Karpas-422 (cell line): ENCODE measurements at regions not wholly inside any gene's neighbourhood (a gene's known extent, or its start where the extent isn't known, plus 50 kb on each side); places are given as distances from the start of the nearest gene placed in this dataset.
"Not testable (repeated sequence)": the region's sequence is repeated elsewhere in the genome, so short reads cannot be mapped to it uniquely, and the experiment has no call there.

Experiments used
- DNase-seq: peaks from one replicate; pipeline ENCODE4 v3.0.0-alpha.2; 2015
- H2AFZ ChIP-seq: fragments of 200-600 bp; sonication (generic); 2 replicates; pipeline ENCODE4 v1.6.1; 2014; ENCODE audit warnings: antibody characterized with exemption, low read length, mixed read lengths
- H3K27ac ChIP-seq: fragments of 200-600 bp; sonication (generic); 2 replicates; pipeline ENCODE4 v1.5.1; 2014; ENCODE audit warnings: mild to moderate bottlenecking, low read length, moderate library complexity
- H3K27me3 ChIP-seq: fragments of 200-600 bp; sonication (generic); 2 replicates; pipeline ENCODE4 v1.6.1; 2014; ENCODE audit warnings: low read length, mixed read lengths
- H3K36me3 ChIP-seq: fragments of 200-600 bp; sonication (generic); 2 replicates; pipeline ENCODE4 v1.6.1; 2014; ENCODE audit warnings: low read length, mixed read lengths; ENCODE audit not compliant: insufficient read depth
- H3K4me1 ChIP-seq: fragments of 200-600 bp; sonication (generic); 2 replicates; pipeline ENCODE4 v1.6.1; 2014; ENCODE audit warnings: mild to moderate bottlenecking, low read length, mixed read lengths
- H3K4me2 ChIP-seq: fragments of 200-600 bp; sonication (generic); 2 replicates; pipeline ENCODE4 v1.6.1; 2014; ENCODE audit warnings: low read length, low read depth, mild to moderate bottlenecking; ENCODE audit not compliant: poor library complexity, severe bottlenecking
- H3K4me3 ChIP-seq: fragments of 200-600 bp; sonication (generic); 2 replicates; pipeline ENCODE4 v1.5.1; 2014; ENCODE audit warnings: mild to moderate bottlenecking, antibody characterized with exemption, low read length, mixed read lengths
- H3K79me2 ChIP-seq: fragments of 200-600 bp; sonication (generic); 2 replicates; pipeline ENCODE4 v1.6.1; 2014; ENCODE audit warnings: mild to moderate bottlenecking, low read length, mixed read lengths
- H3K9ac ChIP-seq: fragments of 200-600 bp; sonication (generic); 2 replicates; pipeline ENCODE4 v1.6.0; 2014; ENCODE audit warnings: low read length
- H3K9me2 ChIP-seq: fragments of 200-600 bp; sonication (generic), shearing (Covaris generic); replicated peaks from 2 replicates; pipeline ENCODE4 v1.6.0; 2014; ENCODE audit warnings: mild to moderate bottlenecking, low read length, moderate library complexity; ENCODE audit not compliant: insufficient read depth
- H3K9me3 ChIP-seq: fragments of 300-700, 200-600 bp; sonication (generic); 2 replicates; pipeline ENCODE4 v1.6.1; 2014; ENCODE audit warnings: low read length, mixed read lengths
- H4K20me1 ChIP-seq: fragments of 200-600 bp; sonication (generic); 2 replicates; pipeline ENCODE4 v1.6.1; 2014; ENCODE audit warnings: mild to moderate bottlenecking, antibody characterized with exemption, low read length, low read depth; ENCODE audit not compliant: insufficient read depth

DNA sequence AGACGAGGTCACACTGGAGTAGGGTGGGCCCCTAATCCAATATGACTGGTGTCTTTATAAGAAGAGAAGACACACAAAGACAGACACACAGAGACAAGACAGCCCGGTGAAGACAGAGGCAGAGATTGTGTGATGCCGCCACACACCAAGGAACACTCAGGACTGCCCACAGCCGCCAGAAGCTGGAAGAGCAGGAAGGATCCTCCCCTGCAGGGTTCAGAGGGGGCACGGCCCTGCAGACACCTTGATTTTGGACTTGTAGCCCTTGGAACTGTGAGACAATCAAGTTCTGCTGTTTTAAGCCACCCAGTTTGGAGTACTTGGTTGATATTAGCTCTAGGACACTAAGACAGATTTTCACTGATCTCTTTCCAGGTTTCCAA is 72.1 kb upstream of the NANOS1 start:
- Histone ChIP-seq H3K9me2 (no peaks in the 10 kb centered on the region), H3K79me2 (no peaks in the 10 kb centered on the region), H2AFZ (no peak overlapping the region), H3K36me3 (no peaks in the 10 kb centered on the region), H3K4me2 (no peak overlapping the region), H3K9me3 (no peaks in the 10 kb centered on the region), H3K4me1 (peaks cover 10% of the 10 kb centered on the region), H3K9ac (no peak overlapping the region), H3K27ac (no peak overlapping the region), H3K4me3 (no peak overlapping the region), H3K27me3 (no peaks in the 10 kb centered on the region), H4K20me1 (no peaks in the 10 kb centered on the region)
- DNase-seq: no peak

DNA sequence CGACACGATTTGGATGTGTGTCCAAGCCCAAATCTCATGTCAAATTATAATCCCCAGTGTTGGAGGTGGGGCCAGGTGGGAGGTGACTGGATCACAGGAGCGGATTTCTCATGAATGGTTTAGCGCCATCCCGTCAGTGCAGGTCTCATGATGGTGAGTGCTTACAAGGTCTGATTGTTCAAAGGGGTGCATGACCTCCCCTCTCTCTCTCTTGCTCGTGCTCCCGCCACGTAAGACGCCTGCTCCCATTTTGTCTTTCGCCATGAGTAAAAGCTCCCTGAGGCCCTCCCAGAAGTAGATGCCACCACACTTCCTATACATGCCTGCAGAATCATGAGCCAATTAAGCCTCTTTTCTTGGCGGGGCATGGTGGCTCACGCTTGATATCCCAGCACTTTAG is 71.5 kb upstream of the NANOS1 start:
- H3K4me3 ChIP-seq: no peak overlapping the region
- no peaks in the 10 kb centered on the region for H3K79me2 ChIP-seq
- no peak for DNase-seq
- H3K36me3 ChIP-seq: no peaks in the 10 kb centered on the region
- H3K4me2 ChIP-seq: no peak overlapping the region
- no peaks in the 10 kb centered on the region for H3K27me3 ChIP-seq
- H3K4me1 ChIP-seq: peaks cover 13% of the 10 kb centered on the region
- no peak overlapping the region for H3K9ac ChIP-seq
- H3K9me3 ChIP-seq: no peaks in the 10 kb centered on the region
- no peak overlapping the region for H2AFZ ChIP-seq
- H3K9me2 ChIP-seq: no peaks in the 10 kb centered on the region
- no peaks in the 10 kb centered on the region for H4K20me1 ChIP-seq
- H3K27ac ChIP-seq: no peak overlapping the region

DNA sequence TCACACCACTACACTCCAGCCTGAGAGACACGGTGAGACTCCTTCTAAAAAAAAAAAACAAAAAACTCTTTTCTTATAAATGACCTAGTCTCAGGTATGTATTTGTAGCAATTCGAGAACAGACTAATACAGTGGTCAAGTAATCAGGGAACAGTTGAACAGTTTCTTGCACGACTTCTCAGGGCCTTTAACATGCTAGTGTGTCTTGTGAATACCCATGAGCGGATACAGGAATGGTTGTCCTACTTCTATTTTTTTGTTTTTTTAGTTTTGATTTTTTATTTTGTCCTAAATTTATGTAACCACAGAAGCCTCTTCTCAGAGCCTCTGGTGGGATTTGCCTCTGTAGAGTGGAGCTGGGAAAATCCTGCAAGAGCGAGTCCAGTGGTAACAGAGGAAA is 71.0 kb upstream of the NANOS1 start:
- no peaks in the 10 kb centered on the region for H3K79me2 ChIP-seq
- H3K9me3 ChIP-seq: no peaks in the 10 kb centered on the region
- H3K27ac ChIP-seq: no peak overlapping the region
- no peak overlapping the region for H2AFZ ChIP-seq
- no peaks in the 10 kb centered on the region for H3K9me2 ChIP-seq
- H4K20me1 ChIP-seq: no peaks in the 10 kb centered on the region
- peaks cover 13% of the 10 kb centered on the region for H3K4me1 ChIP-seq
- no peak overlapping the region for H3K4me3 ChIP-seq
- H3K4me2 ChIP-seq: no peak overlapping the region
- H3K36me3 ChIP-seq: no peaks in the 10 kb centered on the region
- no peak overlapping the region for H3K9ac ChIP-seq
- H3K27me3 ChIP-seq: no peaks in the 10 kb centered on the region
- no peak for DNase-seq

DNA sequence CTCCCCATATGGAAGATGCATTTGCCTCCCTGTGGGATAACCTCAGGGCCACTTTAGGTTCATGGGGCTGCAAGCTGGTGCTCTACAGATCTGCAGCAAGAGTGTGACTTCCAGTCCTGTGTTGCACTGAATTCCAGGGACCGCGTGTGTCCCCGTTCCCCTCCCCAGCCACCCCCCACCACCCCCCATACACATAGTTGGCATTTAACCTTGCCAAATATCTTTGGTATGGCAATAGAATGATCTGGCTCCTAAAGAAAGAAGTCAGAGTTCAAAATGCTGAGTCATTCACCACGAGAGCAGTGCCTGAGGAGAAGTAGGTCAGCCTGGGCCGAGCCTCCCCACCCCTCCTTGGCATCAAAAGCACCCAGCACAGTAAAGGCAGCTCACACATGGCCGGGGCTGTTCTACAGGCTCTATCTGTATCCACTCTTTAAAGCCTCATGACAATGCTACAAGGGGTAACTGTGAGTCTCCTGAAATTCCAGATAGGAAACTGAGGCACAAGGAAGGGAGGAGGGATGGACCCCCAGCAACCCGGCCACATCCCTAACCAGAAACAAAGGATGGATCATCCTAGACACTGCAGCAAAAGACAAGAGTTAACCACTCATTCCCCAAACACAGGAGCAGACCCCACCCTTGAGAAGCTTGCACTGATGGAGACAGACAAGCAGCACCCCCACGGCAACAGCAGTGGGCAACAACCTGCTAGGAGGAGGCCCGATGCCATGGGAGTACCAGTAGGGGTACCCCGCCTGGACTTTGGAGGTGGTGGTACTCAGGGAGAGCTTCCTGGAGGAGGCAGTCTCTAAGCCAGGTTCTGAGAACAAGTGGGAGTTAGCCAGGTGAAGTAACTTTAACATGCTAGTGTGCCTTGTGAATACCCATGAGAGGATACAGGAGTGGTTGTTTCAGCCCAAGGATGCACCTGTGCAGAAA is 70.3 kb upstream of the NANOS1 start:
- no peak overlapping the region for H3K4me3 ChIP-seq
- H3K27ac ChIP-seq: no peak overlapping the region
- H3K36me3 ChIP-seq: no peaks in the 10 kb centered on the region
- no peaks in the 10 kb centered on the region for H3K9me3 ChIP-seq
- DNase-seq: no peak
- no peaks in the 10 kb centered on the region for H3K79me2 ChIP-seq
- no peak overlapping the region for H2AFZ ChIP-seq
- no peak overlapping the region for H3K4me2 ChIP-seq
- no peaks in the 10 kb centered on the region for H3K9me2 ChIP-seq
- H3K27me3 ChIP-seq: no peaks in the 10 kb centered on the region
- no peaks in the 10 kb centered on the region for H4K20me1 ChIP-seq
- H3K9ac ChIP-seq: no peak overlapping the region
- peaks cover 13% of the 10 kb centered on the region for H3K4me1 ChIP-seq

DNA sequence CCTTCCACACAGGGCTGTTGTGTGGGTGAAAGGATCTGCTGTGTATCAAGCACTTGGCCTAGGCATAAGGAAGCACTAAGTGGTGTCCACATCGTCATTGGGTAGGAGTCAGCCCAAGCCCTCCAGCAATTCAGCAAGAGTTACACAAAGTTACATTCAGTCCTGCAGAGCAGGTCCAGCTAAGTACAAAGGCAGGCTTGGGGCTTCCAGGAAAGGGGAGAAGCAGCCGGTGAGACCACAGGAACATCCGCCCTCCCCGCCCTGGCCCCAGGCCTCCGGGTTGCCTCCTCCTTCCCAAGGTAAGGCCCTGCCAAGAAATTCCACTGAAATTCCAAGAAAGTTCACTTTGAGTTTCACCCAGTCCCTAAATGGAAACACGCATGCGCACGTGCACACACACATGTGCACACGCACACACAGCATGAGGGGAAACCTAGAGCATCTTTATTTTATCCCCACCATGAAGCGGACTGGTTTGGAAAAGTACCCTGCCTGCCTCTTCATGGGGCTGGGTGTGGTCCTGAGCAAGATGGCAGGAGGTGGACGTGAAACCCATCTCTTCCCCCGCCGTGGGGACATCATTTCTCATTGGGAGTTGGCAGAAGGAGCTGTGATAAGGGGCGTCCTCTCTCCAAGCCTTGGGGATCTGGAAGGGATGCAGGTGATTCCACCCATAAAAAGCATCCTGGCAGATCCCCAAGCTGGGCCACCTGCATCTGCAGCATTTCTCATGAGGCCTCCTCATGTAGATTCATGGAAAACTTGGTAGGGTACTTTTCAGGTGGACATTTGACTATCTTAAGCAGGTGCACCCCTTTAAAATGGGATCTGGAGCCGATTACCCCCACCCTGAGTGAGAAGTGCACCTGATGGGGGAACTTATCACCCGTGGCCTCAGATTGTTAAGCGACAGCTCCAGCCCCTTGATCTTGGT is 69.1 kb upstream of the NANOS1 start:
- H3K4me3 ChIP-seq: no peak overlapping the region
- H3K4me2 ChIP-seq: no peak overlapping the region
- DNase-seq: no peak

DNA sequence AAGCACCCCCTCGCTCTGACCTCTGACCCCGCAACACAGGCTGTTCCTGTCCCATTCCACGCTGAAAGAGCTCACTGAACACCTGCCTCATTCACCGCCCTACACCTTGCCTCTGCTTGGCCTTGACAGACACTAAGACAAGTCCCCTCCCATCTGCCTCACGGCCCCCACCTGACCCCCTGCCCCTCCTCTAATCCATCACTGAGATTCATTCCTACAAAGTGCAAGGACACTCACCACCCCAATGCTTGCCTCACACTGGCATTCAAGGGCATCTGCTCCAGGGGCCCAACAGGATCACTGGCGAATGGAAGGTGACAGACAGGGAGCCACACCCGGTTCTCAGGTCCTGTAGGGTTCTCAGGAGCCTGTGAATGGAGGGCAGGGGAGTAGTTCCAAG is 68.1 kb upstream of the NANOS1 start:
- H3K4me3 ChIP-seq: no peak overlapping the region
- H3K9me2 ChIP-seq: no peaks in the 10 kb centered on the region
- no peak overlapping the region for H3K4me2 ChIP-seq
- no peaks in the 10 kb centered on the region for H3K27me3 ChIP-seq
- no peak overlapping the region for H3K27ac ChIP-seq
- no peaks in the 10 kb centered on the region for H3K36me3 ChIP-seq
- no peaks in the 10 kb centered on the region for H4K20me1 ChIP-seq
- H3K4me1 ChIP-seq: peaks cover 13% of the 10 kb centered on the region
- H2AFZ ChIP-seq: no peak overlapping the region
- H3K79me2 ChIP-seq: no peaks in the 10 kb centered on the region
- DNase-seq: no peak
- H3K9ac ChIP-seq: no peak overlapping the region
- H3K9me3 ChIP-seq: no peaks in the 10 kb centered on the region

More for the DNA sequence above, 69.1 kb upstream of the NANOS1 start:
- peaks cover 13% of the 10 kb centered on the region for H3K4me1 ChIP-seq
- H2AFZ ChIP-seq: no peak overlapping the region
- no peak overlapping the region for H3K27ac ChIP-seq
- H3K27me3 ChIP-seq: no peaks in the 10 kb centered on the region
- no peaks in the 10 kb centered on the region for H3K9me2 ChIP-seq
- H3K36me3 ChIP-seq: no peaks in the 10 kb centered on the region
- no peaks in the 10 kb centered on the region for H3K79me2 ChIP-seq
- H3K9ac ChIP-seq: no peak overlapping the region
- no peaks in the 10 kb centered on the region for H4K20me1 ChIP-seq
- no peaks in the 10 kb centered on the region for H3K9me3 ChIP-seq

DNA sequence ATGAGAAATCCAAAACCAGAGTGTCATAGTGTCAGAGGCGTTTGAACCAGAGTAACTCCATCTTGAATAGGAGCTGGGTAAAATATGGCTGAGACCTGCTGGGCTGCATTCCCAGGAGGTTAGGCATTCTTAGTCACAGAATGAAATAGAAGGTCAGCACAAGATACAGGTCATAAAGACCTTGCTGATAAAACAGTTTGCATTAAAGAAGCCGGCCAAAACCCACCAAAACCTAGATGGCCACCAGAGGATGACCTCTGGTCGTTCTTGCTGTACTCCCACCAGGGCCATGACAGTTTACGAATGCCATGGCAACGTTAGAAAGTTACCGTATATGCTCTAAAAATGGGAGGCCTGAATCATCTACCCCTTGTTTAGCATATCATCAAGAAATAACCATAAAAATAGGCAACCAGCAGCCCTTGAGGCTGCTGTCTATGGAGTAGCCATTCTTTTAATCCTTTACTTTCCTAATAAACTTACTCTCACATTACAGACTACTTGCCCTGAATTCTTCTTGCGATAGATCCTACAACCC is 67.1 kb upstream of the NANOS1 start:
- not testable (repeated sequence) for H3K9me3 ChIP-seq, H3K9ac ChIP-seq, H2AFZ ChIP-seq, H3K27ac ChIP-seq, H4K20me1 ChIP-seq, H3K4me2 ChIP-seq, H3K27me3 ChIP-seq, H3K4me3 ChIP-seq, H3K36me3 ChIP-seq, H3K9me2 ChIP-seq, DNase-seq, H3K79me2 ChIP-seq
- H3K4me1 ChIP-seq: peaks cover 13% of the 10 kb centered on the region

DNA sequence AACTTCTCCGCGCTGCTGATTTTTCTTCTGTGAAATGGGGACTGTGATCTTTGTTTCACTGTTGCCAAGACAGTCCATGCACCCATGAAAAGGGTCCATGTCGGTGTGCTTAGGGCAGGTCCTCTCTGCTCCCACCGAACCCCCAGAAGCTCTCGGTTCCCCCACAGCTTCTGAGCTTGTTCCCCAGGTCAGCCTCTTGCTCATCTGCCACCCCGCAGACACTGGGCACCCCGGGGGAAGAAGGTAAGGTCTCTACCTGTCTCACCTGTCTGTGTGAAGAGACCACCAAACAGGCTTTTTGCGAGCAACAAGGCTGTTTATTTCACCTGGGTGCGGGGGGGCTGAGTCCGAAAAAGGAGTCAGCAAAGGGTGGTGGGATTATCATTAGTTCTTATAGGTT is 66.2 kb upstream of the NANOS1 start:
- Histone ChIP-seq H3K4me3 (no peak overlapping the region), H3K79me2 (no peaks in the 10 kb centered on the region), H3K36me3 (no peaks in the 10 kb centered on the region), H2AFZ (no peak overlapping the region), H3K9me2 (no peaks in the 10 kb centered on the region), H3K9me3 (no peaks in the 10 kb centered on the region), H3K9ac (no peak overlapping the region), H4K20me1 (no peaks in the 10 kb centered on the region), H3K4me1 (peaks cover 13% of the 10 kb centered on the region), H3K4me2 (no peak overlapping the region), H3K27ac (no peak overlapping the region), H3K27me3 (no peaks in the 10 kb centered on the region)
- no peak for DNase-seq
